Neural crest cell (in vitro differentiated cells): ENCODE measurements at regions not wholly inside any gene's neighbourhood (a gene's known extent, or its start where the extent isn't known, plus 50 kb on each side); places are given as distances from the start of the nearest gene placed in this dataset.

Experiments used
- DNase-seq: peaks from one replicate; pipeline ENCODE4 v3.0.0; 2021; ENCODE audit warnings: low read depth, mixed read lengths, low spot score
- H3K27ac Mint-ChIP-seq: one replicate; pipeline ENCODE4 v1.8.0; 2021; ENCODE audit warnings: mild to moderate bottlenecking, mixed read lengths; ENCODE audit not compliant: unreplicated experiment
- H3K27me3 Mint-ChIP-seq: 2 replicates; pipeline ENCODE4 v1.8.0; 2021; ENCODE audit warnings: low read depth, mild to moderate bottlenecking, mixed read lengths
- H3K36me3 Mint-ChIP-seq: 2 replicates; pipeline ENCODE4 v1.8.0; 2021; ENCODE audit warnings: low read depth, mild to moderate bottlenecking, mixed read lengths
- H3K4me1 Mint-ChIP-seq: 2 replicates; pipeline ENCODE4 v1.8.0; 2021; ENCODE audit warnings: mixed read lengths
- H3K4me3 Mint-ChIP-seq: one replicate; pipeline ENCODE4 v1.8.0; 2021; ENCODE audit warnings: mild to moderate bottlenecking, mixed read lengths
- H3K9me3 Mint-ChIP-seq: 2 replicates; pipeline ENCODE4 v1.8.0; 2021; ENCODE audit warnings: mixed read lengths
- CTCF ChIP-seq: fragments of 200-600 bp; sonication (generic); conservative IDR thresholded peaks from 2 replicates; pipeline ENCODE4 v1.5.0; 2021; ENCODE audit warnings: antibody characterized with exemption, mild to moderate bottlenecking

GRCh38 chr5:135678640-135679268 is 100.0 kb upstream of the CXCL14 start:
- DNase-seq = no peak
- Mint-ChIP-seq H3K27ac (no peak overlapping the region), H3K4me1 (no peaks in the 10 kb centered on the region), H3K4me3 (no peak overlapping the region), H3K27me3 (peaks cover 47% of the 10 kb centered on the region), H3K9me3 (peaks cover 14% of the 10 kb centered on the region), H3K36me3 (no peaks in the 10 kb centered on the region)
- no peak for TF ChIP-seq CTCF

GRCh38 chr5:135671966-135672365 is 93.2 kb upstream of the CXCL14 start:
- H3K27ac Mint-ChIP-seq = no peak overlapping the region
- no peak for TF ChIP-seq CTCF
- peaks cover 17% of the 10 kb centered on the region for H3K27me3 Mint-ChIP-seq
- H3K4me1 Mint-ChIP-seq = peaks cover 4% of the 10 kb centered on the region
- H3K4me3 Mint-ChIP-seq = no peak overlapping the region
- peaks cover under 1% of the 10 kb centered on the region for H3K9me3 Mint-ChIP-seq
- no peaks in the 10 kb centered on the region for H3K36me3 Mint-ChIP-seq
- no peak for DNase-seq

- Mint-ChIP-seq H3K36me3 (no peaks in the 10 kb centered on the region), H3K4me3 (no peak overlapping the region), H3K9me3 (no peaks in the 10 kb centered on the region), H3K27me3 (peaks cover 14% of the 10 kb centered on the region), H3K27ac (no peak overlapping the region), H3K4me1 (peaks cover 4% of the 10 kb centered on the region)
- no peak for DNase-seq
- no peak for TF ChIP-seq CTCF
Observed at GRCh38 chr5:135671052-135671705, 92.4 kb upstream of the CXCL14 start.

- DNase-seq = no peak
- TF ChIP-seq CTCF = no peak
- no peak overlapping the region for H3K4me3 Mint-ChIP-seq
- H3K27me3 Mint-ChIP-seq = peaks cover 16% of the 10 kb centered on the region
- peaks cover 4% of the 10 kb centered on the region for H3K4me1 Mint-ChIP-seq
- H3K9me3 Mint-ChIP-seq = no peaks in the 10 kb centered on the region
- no peaks in the 10 kb centered on the region for H3K36me3 Mint-ChIP-seq
- H3K27ac Mint-ChIP-seq = no peak overlapping the region
Observed at GRCh38 chr5:135670588-135670987, 91.8 kb upstream of the CXCL14 start.

GRCh38 chr5:135669416-135669815 is 90.6 kb upstream of the CXCL14 start:
- Mint-ChIP-seq H3K27me3 (peaks cover 13% of the 10 kb centered on the region), H3K36me3 (no peaks in the 10 kb centered on the region)

More at GRCh38 chr5:135669416-135669815, 90.6 kb upstream of the CXCL14 start:
- TF ChIP-seq CTCF = no peak
- Mint-ChIP-seq H3K4me1 (peaks cover 4% of the 10 kb centered on the region), H3K4me3 (no peak overlapping the region), H3K9me3 (no peaks in the 10 kb centered on the region), H3K27ac (no peak overlapping the region)
- no peak for DNase-seq
